GM21367 (cell line): ENCODE measurements at regions not wholly inside any gene's neighbourhood (a gene's known extent, or its start where the extent isn't known, plus 50 kb on each side); places are given as distances from the start of the nearest gene placed in this dataset.

ENCODE experiments used
- ATAC-seq: cut with Tn5 transposase; IDR thresholded peaks from one replicate; pipeline ENCODE4 v1.9.1; 2021; ENCODE audit not compliant: unreplicated experiment

DNA sequence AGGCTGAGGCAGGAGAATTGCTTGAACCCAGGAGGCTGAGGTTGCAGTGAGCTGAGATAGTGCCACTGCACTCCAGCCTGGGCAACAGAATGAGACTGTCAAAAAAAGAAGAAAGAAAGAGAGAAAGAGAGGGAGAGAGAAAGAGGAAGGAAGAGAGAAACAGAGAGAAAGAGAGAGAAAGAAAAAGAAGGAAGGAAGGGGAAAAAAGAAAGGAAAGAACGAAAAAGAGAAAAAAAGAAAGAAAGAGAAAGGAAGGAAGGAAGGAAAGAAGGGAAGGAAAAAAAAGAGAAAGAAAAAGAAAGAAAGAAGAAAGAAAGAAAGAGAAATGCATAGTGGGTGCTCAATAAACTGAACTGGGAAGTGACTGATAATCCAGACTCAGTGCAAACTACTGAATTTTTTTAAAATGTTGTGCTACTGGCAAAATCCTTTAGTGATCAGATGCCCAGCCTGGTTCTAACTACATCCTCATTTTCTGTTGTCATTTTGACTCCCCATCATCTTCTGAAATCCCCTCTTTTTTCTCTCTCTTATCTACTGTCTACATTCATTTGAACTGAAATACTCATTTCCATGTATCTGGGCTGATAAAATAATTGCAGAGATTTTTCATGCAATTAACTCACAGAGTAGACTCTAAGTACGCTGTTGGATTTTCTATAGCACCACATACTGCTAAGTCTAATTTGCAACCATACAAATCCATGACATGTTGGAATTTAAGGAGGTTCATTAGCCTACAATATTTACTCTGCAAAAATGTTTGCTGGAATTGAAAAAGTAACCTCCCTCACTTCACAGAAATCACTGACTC, 85.3 kb upstream of the HIVEP1 start:
- no peak for ATAC-seq

DNA sequence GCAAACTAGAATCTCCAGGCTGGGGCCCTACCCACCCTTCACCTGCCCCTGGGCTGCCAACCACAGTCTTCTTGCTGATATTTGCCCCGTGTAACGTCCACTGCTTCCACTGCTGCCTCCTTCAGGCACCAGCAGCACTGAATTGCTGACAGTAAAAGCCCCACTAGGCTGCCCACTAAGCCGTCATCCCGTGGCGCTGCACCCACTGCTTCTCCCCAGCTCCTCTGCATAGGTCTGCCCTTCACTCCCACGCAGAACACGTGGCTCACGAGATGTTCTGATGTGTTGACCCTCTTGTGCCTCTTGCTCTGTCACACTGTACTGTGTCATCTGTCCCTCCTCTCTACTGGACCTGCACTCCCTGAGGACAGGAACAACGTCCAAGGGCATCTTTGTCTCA, 86.3 kb upstream of the HIVEP1 start:
- no peak for ATAC-seq

DNA sequence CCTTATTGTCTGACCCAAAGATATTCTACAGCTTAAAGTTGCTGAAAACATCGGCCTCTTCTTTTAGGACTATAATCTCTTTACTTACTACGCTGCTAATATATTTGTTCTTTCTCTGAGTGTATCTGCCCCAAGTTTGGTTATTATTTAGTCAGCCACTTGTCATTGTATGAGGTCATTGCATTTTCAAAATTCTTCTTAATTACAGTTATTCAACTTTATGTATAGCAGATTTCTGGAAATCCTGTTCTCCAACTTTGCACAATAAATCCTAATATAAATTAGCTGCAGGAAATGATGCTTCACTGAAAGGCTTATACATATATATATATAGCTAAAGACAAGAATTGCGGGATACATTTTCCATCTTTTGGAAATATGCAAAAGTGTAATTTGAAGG, 88.5 kb upstream of the HIVEP1 start:
- ATAC-seq = no peak

DNA sequence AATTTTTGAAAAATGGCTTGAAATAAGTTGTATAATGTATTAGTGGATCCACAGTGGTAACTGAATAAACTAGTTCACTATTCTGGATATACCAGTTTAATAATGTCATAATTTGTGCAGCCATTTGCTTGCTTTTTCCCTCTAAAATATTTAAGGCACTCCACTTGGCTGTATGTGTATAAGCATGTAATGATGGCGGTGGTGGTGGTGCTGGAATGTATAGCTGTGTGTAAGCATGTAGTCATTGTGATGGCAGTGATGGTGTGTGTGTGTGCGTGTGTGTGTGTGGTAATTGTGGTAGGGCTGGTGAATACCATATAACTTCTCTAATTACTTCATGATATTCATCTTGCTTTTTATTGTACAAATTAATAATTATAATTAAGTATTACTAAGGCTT, 89.2 kb upstream of the HIVEP1 start:
- no peak for ATAC-seq

DNA sequence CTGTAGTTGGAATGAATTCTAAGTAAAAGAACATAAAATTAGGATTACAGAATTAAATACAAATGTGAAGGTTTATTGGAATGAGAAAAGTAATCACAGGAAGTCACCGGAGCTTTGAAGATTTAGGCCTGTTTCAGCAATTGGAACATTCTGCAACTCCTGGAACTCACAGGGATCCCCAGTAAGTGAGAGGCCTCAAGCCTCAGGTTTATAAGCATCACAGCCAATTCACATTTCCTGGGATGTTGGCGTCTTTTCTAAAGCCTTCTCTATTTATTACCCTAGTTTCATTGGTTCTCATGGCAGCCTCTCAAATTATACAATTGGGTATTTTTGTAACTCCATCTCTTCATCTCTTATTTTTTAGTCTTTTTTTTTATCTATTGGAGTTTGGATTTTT, 90.4 kb upstream of the HIVEP1 start:
- no peak for ATAC-seq

DNA sequence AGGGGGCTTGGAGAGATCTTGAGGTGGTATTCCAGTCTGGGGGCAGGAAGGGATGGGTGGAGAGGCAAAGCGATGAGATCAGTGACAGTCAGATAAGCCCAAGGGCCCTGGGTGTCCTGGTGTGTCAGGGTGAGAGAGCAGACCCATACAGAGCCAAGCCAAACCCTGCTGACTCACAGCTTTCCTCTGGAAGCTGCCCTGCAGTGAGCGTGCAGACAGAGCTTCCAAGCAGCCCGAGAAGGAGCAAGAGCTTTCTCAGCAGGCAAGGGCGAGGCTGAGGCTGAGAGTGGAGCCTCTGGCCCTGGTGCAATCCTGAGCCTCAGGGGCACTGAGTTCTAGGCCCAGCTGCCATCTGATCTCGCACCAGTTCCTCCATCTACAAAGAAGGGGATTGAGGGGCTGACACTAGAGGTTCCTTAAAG, 91.1 kb upstream of the HIVEP1 start:
- ATAC-seq = no peak

DNA sequence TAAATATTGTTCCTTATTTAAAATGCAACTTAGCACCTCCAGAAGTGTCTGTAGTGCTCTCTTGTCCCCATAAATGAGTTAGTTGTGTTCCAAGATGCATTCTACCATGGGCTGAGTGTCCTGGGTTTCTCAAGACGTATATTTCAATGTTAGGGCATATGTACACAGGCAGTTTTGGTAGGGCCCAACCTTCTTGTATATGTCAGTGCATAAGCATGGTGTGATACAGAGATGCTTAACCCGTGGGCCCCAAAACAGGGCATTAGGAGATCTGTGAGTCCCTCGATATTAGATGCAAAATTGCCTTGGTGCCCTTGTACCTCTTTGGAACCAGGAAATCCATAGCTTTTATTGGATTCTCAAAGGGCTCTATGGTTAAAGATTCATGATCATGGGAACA, 91.5 kb upstream of the HIVEP1 start:
- ATAC-seq = no peak

DNA sequence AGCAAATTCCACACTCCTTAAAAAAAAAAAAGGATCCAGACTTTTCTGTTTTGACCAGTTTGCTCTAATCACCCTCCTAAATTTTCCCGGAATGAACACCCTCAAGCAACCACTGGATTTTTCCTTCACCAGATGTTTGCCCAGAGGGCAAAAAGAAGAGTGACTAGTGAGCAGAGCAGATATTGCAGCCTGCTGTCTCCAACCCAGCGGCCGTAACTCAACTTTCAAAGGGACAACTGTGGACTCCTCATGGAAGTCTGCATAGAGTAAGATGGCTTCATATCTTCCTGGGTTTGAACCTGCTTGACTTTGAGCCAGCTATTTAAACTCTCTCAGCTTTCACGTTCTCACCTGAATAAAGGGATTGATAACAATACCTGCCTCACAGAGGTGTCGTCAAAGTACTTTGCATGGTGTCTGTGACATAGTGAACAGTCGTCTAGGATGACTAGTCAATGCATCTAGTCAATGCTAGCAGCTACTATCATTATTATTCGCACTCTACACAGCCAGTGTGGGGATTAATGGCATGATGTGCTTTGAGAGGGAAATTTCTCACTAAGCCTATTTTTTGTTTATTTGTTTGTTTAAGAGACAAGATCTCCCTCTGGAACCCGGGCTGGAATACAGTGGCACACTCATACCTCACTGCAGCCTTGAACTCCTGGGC, 92.2 kb upstream of the HIVEP1 start:
- no peak for ATAC-seq

DNA sequence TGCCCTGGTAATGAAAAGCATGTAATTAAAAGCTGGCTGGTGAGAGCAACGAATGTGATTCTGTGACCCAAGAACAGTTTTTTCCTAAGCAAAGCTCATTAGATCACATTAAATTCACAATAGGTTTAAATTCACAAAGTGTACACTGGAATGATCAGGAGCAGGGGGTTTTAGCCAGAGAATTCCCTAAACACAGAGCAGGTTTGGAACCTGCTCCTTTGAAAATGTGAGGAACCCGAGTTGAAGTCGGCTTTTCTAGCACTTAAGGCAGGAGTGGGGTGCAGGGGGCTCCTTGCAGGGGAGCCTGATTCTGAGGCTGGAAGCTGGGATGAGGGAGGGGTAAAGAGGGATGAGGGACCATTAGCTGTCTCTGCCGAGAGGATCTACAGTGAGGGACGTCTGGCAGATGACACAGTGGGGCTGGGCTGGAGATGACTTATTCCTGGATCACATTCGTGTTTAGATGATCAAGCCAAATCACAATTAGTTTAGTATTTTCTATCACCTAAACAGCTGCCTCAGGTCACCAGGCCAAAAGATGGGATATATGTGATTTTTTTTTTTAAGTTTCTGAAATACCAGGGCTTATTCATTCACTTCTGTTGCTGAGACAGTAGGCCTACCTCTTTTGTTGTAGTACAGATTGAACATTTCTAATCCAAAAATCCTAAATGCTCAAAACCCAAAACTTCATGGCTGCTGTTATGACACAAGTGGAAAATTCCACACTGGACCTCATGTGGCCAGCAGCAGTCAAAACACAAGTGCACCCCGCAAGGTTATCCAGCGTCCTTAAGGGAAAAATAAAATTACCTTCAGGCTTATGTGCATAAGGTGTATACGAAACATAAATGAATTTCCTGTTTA, 93.1 kb upstream of the HIVEP1 start:
- ATAC-seq = no peak

DNA sequence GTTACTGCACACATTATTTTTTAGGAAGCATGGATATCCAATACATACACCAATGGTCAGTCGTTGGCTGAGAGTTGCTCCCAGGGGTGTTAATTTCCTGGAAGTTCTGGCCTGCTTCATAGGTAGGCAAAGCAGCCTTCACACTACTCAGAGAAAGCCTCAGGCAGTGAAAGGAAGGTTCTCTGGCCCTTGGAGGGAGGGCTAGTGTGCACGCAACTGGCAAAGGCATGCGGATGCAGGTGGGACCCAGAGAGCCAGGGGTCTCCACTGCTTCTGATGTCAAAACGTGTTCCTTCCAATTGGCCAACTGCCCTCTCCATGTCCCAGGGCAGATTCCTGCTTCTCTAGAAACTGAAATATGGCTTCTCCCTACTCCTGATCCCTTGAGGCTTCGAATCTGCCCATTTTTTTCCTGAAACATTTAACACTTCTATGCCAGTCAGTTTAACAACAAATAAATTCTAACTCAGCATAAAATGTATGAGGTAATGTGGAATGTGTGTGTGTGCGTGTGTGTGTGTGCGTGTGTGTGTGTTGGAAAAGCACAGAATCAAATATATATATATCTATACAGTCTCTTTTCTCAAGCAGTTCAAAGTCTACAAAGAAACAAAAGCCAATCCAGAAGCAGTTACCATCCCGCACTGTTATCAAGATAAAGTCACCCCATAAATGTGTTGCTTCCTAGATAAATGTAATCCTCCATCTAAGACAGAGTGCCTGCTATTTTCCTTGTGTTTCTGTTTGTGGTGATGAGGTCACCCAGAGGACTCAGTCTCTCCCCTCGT, 94.0 kb upstream of the HIVEP1 start:
- ATAC-seq = no peak

DNA sequence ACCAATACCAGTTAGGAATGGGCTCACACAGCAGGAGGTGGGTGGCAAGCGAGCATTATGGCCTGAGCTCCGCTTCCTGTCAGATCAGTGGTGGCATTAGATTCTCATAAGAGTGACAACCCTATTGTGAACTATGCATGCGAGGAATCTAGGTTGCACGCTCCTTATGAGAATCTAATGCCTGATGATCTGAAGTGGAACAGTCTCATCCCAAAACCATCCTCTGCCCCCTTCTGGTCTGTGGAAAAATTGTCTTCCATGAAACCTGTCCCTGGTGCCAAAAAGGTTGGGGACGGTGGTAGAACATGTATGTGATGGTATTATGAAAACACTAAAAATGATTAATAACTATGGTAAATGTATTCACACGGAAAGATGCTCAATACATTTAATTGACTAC, 99.7 kb upstream of the HIVEP1 start:
- ATAC-seq = no peak

DNA sequence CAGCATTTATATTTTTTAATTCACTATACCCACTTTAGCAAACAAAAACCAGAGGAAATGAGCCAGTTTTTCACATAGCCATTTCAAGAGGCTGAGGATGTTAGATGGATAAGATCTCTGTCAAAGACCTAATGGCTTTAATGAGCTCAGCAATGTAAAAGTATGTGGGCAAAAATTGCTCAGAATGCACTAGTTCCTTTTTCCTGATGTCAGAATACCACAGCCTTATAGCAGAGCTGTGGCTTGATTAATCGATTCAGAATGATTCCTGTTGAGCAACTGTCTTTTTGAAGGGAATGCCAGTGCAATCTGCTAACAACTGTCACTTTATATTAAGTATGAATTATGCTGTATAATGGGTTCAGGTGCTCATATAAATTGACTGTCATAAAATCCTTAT, 100.6 kb upstream of the HIVEP1 start:
- ATAC-seq = no peak

DNA sequence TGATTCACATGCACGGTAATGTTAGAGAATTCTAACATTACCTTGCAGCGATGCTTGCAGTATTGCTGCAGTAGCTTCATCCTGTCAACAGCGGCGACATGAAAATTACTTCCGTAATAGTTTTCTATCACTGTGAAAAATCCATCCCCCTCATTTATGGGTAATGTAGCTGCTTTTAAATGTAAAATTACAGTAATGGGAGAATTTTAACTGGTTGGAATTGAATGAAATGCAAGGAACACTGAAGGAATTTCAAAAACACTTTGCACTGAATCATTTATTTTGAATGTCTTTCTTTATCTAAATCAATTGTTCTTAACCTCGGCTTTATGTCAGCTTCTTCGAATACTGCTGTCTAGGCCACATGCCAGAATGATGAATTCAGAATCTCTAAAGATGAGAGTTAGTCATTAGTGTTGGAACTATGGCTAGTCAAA, 102.4 kb upstream of the HIVEP1 start:
- ATAC-seq = no peak

DNA sequence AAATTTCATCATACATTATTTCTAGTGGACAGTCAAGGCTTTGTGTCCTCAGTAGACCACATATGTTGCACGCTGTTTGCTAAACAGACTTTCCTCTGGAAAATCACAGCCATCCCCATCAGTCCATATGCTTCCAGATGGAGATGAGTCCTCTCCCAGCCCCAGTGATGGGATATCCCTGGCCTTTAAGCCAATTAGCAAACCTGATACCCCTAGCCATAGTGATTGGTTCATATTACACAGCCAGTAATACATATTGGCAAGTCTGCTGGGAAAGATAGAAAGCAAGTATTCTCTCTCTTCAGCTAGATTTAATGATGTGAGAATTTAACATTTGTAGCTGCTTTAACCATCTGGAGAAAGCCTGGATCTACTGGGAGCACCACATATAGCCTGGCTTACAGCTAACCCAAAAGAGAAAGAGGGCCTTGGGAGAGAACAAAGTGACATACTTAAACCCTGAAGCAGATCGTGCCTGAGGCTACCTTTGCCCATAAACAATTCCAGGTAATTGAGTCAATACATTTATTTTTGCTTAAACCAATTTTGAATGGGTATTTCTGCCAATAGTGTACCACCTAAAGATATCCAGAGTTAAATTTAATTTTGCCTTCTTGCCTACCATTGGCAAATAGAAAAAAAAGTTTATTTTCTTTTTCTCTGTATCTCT, 103.5 kb upstream of the HIVEP1 start:
- no peak for ATAC-seq

DNA sequence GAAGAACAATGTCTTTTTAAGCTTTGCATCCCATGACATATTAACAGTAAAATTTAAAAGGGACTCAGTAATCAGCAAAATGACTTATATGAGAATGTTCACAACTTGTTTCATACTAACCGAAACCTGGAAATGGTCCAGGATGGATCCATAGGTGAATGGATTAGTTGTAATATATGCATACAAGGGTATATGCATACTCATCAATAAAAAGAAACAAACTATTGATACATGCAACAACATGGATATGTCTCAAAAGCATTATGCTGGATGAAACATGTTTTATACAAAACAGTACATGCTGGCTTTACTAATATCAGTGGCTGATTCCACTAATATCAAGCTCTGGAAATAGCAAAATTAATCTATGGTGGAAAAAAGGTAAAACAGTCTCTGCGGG, 108.5 kb upstream of the HIVEP1 start:
- no peak for ATAC-seq

DNA sequence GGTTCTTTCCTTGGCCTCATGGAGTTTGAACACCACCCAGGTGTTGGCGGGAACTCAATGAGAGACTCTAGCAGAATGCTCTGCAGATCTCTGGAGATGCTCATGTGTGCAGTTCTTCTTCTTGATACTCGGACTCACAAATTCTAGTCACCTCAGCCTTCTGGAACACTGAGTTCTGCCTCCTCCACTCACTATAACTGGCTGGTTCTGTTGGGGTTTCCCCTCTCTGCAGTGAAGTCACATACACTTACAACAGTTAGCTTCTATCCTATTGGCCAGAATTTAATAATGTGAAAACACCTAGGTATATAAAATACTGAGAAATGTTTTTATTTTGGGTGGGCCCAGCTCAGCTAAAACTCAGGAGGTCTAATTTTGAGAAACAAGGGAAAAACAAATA, 109.6 kb upstream of the HIVEP1 start:
- no peak for ATAC-seq

DNA sequence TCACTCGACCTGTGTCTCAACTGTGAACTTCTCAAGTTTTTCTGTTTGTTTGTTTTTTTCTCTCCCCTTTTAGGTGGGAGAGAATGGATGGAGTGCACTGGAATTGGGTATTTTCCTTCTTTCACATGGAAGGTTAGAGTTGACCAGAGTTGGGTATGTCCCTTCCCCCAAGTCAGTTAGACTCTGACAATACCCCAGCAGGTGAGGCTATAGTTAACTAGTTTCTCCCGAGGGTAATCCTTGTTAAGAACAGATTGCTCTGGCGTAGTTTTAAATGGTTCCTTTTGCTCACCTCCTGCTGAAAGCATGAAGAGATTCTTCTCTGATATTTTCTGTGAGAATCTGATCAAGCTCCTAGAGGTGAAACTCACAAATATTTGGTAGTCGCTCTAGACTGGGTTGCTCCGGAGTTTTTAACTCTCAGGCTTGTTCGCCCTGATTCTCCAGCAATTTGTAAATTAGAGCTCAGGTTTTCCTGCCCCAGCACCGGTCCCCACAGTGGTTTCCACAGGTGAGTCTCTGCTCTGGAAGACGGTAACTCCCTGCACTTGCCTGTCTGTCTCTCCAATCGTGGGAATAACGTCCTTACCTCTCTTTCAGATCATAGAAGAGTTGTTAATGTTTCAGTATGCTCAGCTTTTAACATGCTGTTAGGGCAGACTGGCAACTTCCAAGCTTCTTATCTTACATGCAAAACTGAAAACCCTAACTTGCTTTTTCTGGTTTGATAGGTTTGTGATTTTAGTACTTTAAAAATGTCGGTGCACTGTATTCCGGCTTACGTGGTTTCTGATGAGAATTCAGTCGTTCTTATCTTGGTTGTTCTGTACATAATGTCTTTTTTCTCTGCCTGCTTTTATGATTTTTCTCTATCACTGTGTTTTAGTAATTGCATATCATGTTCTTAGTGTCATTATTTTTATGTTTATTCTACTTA, 111.2 kb upstream of the HIVEP1 start:
- no peak for ATAC-seq

DNA sequence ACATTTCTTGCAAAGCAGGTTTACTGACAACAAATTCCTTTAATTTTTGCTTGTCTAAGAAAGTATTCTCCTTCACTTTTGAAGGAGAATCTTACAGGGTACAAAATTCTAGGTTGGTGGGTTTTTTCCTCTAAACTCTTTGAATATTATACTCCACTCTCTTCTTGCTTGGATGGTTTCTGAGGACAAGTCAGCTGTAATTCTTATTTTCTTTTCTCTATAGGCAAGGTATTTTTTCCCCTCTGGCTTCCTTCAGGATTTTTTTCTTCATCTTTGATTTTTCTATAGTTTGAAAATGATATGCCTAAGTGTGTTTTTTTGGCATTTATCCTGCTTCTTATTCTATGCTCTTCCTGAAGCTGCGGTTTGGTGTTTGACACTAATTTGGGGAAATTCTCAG, 112.5 kb upstream of the HIVEP1 start:
- no peak for ATAC-seq

DNA sequence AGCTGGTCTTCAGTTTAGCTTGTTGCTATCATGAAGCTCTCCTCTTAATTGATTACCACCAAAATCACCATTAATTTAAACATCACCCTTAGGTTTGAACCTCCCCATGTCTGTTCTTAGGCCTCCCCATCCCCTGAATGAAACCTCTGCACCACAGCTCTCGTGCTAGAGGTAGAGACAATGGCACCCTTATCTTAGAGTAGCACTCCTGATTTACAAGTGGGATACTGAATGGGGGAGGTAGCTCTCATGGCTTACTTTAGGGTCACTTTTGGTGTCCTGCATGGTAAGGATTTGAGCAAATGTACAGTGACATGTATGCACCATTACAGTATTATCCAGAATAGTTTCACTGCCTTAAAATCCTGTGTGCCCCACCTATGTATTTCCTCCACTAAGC, 115.6 kb upstream of the ADTRP start:
- ATAC-seq = no peak
